DOHH2 (cell line): ENCODE measurements at regions not wholly inside any gene's neighbourhood (a gene's known extent, or its start where the extent isn't known, plus 50 kb on each side); places are given as distances from the start of the nearest gene placed in this dataset.

ENCODE experiments used
- H3F3A ChIP-seq: fragments of 200-600 bp; sonication (generic), shearing (Covaris generic); 2 replicates; pipeline ENCODE4 v1.6.0; 2016; ENCODE audit warnings: antibody characterized with exemption, mild to moderate bottlenecking; ENCODE audit not compliant: control insufficient read depth, insufficient read depth
- H3K27ac ChIP-seq: fragments of 200-600 bp; sonication (generic); 2 replicates; pipeline ENCODE4 v1.5.1; 2014; ENCODE audit warnings: low read depth, mild to moderate bottlenecking, low read length, moderate library complexity
- H3K27me3 ChIP-seq: fragments of 200-600 bp; sonication (generic); 2 replicates; pipeline ENCODE4 v1.6.1; 2014; ENCODE audit warnings: mild to moderate bottlenecking, low read length, mixed read lengths; ENCODE audit not compliant: control insufficient read depth
- H3K36me3 ChIP-seq: fragments of 200-600 bp; sonication (generic); 2 replicates; pipeline ENCODE4 v1.6.1; 2014; ENCODE audit warnings: mild to moderate bottlenecking, low read length, moderate library complexity, mixed read lengths; ENCODE audit not compliant: control insufficient read depth
- H3K4me1 ChIP-seq: fragments of 200-600 bp; sonication (generic); 2 replicates; pipeline ENCODE4 v1.6.1; 2014; ENCODE audit warnings: mild to moderate bottlenecking, low read length, mixed read lengths; ENCODE audit not compliant: control insufficient read depth
- H3K4me2 ChIP-seq: fragments of 200-600 bp; sonication (generic); 2 replicates; pipeline ENCODE4 v1.6.0; 2014; ENCODE audit warnings: mild to moderate bottlenecking, low read length, moderate library complexity
- H3K4me3 ChIP-seq: fragments of 200-600 bp; sonication (generic); 2 replicates; pipeline ENCODE4 v1.5.1; 2014; ENCODE audit warnings: mild to moderate bottlenecking, low read length, mixed read lengths
- H3K79me2 ChIP-seq: fragments of 200-600 bp; sonication (generic); 2 replicates; pipeline ENCODE4 v1.6.1; 2014; ENCODE audit warnings: mild to moderate bottlenecking, low read length, mixed read lengths; ENCODE audit not compliant: control insufficient read depth
- H3K9me2 ChIP-seq: fragments of 200-600 bp; sonication (generic); replicated peaks from 2 replicates; pipeline ENCODE4 v1.6.1; 2014; ENCODE audit warnings: mild to moderate bottlenecking, low read length, mixed read lengths; ENCODE audit not compliant: control insufficient read depth
- H3K9me3 ChIP-seq: fragments of 200-600 bp; sonication (generic); 2 replicates; pipeline ENCODE4 v1.6.1; 2014; ENCODE audit warnings: antibody characterized with exemption, low read length, mixed read lengths; ENCODE audit not compliant: control insufficient read depth, insufficient read depth
- H4K20me1 ChIP-seq: fragments of 200-600 bp; sonication (generic); 2 replicates; pipeline ENCODE4 v1.6.0; 2014; ENCODE audit warnings: low read depth, mild to moderate bottlenecking, antibody characterized with exemption, low read length, moderate library complexity; ENCODE audit not compliant: control insufficient read depth, insufficient read depth
- EZH2phosphoT487 ChIP-seq: fragments of 200-600 bp; sonication (generic); IDR thresholded peaks from 2 replicates; pipeline ENCODE4 v1.6.1; 2017; ENCODE audit warnings: borderline replicate concordance, mild to moderate bottlenecking, antibody characterized with exemption, low read length, moderate library complexity, mixed read lengths
- TF ChIP-seq, protein P1 (sequence below): fragments of 200-600 bp; sonication (generic); IDR thresholded peaks from one replicate; pipeline ENCODE4 v1.5.1; 2014; ENCODE audit warnings: antibody characterized with exemption, mild to moderate bottlenecking, low read depth, low read length; ENCODE audit not compliant: poor library complexity, severe bottlenecking

DNA sequence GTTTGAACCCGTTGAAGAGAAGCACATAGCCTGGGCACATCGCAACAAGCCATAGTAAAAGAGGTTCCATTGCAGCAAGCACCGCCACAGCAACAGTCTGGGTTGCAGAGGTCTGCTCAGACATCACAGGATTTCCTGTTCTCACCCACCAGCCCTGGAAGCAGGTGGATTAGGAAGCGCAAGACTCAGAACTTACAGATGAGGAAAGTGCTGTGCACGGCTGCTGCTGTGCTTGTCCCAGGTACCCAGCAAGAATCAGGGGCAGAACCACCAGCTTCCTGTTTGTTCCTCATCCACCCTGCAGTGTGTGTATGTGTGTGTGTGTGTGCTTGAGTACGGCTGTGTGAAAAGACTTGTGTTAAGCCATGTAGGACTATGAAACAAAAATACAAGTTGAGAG is 124.7 kb upstream of the IRX2 start:
- Histone ChIP-seq H3K36me3 (no peaks in the 10 kb centered on the region), H3K4me3 (no peak overlapping the region), H3F3A (no peaks in the 10 kb centered on the region), H3K4me1 (no peaks in the 10 kb centered on the region), H3K9me3 (peaks cover 15% of the 10 kb centered on the region; the same call in 1 of the 2 replicates), H3K27me3 (no peaks in the 10 kb centered on the region), H3K4me2 (no peak overlapping the region), H3K9me2 (no peaks in the 10 kb centered on the region), H4K20me1 (no peaks in the 10 kb centered on the region), H3K79me2 (no peaks in the 10 kb centered on the region), H3K27ac (no peak overlapping the region)
- TF ChIP-seq EZH2phosphoT487 = no peak
- TF ChIP-seq, protein P1, sequence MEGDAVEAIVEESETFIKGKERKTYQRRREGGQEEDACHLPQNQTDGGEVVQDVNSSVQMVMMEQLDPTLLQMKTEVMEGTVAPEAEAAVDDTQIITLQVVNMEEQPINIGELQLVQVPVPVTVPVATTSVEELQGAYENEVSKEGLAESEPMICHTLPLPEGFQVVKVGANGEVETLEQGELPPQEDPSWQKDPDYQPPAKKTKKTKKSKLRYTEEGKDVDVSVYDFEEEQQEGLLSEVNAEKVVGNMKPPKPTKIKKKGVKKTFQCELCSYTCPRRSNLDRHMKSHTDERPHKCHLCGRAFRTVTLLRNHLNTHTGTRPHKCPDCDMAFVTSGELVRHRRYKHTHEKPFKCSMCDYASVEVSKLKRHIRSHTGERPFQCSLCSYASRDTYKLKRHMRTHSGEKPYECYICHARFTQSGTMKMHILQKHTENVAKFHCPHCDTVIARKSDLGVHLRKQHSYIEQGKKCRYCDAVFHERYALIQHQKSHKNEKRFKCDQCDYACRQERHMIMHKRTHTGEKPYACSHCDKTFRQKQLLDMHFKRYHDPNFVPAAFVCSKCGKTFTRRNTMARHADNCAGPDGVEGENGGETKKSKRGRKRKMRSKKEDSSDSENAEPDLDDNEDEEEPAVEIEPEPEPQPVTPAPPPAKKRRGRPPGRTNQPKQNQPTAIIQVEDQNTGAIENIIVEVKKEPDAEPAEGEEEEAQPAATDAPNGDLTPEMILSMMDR = no peak

GRCh38 chr5:2874099-2874498 is 122.6 kb upstream of the IRX2 start:
- Histone ChIP-seq H3K79me2 (no peaks in the 10 kb centered on the region), H3K36me3 (no peaks in the 10 kb centered on the region), H3K4me2 (no peak overlapping the region), H3K27me3 (no peaks in the 10 kb centered on the region), H3K27ac (no peak overlapping the region), H3K9me2 (no peaks in the 10 kb centered on the region), H3K4me3 (no peak overlapping the region), H3F3A (no peaks in the 10 kb centered on the region), H4K20me1 (no peaks in the 10 kb centered on the region), H3K4me1 (no peaks in the 10 kb centered on the region), H3K9me3 (peaks cover 12% of the 10 kb centered on the region; the same call in 1 of the 2 replicates)
- TF ChIP-seq, protein P1 = no peak
- TF ChIP-seq EZH2phosphoT487 = no peak

DNA sequence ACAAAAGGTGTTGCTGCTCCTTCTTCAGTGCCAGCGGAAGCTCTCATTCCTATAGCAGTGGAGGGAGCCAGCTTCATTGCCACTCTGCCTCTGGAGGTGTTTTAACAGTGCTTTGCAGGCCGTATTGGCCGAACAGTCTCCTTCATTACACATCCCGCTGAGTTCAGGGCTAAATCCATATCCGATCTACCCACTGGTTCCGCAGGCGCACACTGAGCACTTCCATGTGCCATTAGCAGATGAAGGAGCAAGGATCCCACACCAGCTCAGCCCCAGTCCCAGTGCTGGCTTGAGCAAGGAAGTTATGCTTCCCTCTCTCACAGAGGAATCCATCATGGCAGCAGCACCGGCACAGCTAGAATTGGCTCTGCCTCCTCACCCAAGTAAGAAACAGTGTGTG is 121.2 kb upstream of the IRX2 start:
- Histone ChIP-seq H3K4me1 (no peaks in the 10 kb centered on the region), H3K27me3 (no peaks in the 10 kb centered on the region), H3F3A (no peaks in the 10 kb centered on the region), H3K79me2 (no peaks in the 10 kb centered on the region), H3K9me3 (peaks cover 13% of the 10 kb centered on the region; the same call in 1 of the 2 replicates), H3K9me2 (no peaks in the 10 kb centered on the region), H3K36me3 (no peaks in the 10 kb centered on the region), H3K4me2 (no peak overlapping the region), H3K27ac (no peak overlapping the region), H4K20me1 (no peaks in the 10 kb centered on the region), H3K4me3 (no peak overlapping the region)
- TF ChIP-seq, protein P1 = no peak
- TF ChIP-seq EZH2phosphoT487 = no peak
